ENCODE measurements at regions not wholly inside any gene's neighbourhood (a gene's known extent, or its start where the extent isn't known, plus 50 kb on each side); places are given as distances from the start of the nearest gene placed in this dataset.

DNA sequence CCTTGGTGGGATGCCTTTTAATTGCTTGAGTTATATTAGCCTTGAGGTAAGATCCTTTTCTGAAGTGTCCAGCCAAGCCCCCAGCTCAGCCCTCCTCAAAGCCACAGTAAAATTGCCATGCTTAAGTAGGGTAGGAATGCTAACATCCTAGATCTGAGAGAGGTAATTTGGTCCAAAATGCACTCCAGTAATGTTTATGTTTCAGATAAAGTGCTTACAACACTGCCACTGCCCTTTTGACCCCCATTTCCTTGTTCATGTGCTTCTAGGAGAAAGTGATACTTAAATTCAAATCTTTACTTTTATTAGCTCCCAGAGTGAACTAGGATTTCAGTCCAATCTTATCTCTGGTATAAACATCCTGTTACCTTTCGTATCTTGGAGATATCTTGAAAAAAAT lies 318.0 kb downstream of the BMP2 start:
- Mint-ChIP-seq H3K36me3 (no peaks in the 10 kb centered on the region), H3K9me3 (peaks cover 0 to 3% (median 0%) of the 10 kb centered on the region in 7 donors)
- no peak for ATAC-seq (ENCODE audit: low read depth in 2 of 2)

GRCh38 chr20:7087803-7088202 lies 320.3 kb downstream of the BMP2 start:
- peaks cover 0 to 7% (median 0%) of the 10 kb centered on the region in 7 donors for H3K9me3 Mint-ChIP-seq
- DNase-seq = no peak
- no peaks in the 10 kb centered on the region for H3K27me3 Mint-ChIP-seq
- no peaks in the 10 kb centered on the region for H3K36me3 Mint-ChIP-seq
- no peak overlapping the region for H3K27ac Mint-ChIP-seq
- no peaks in the 10 kb centered on the region for H3K4me1 Mint-ChIP-seq
- H3K4me3 Mint-ChIP-seq = no peak overlapping the region
- no peak for ATAC-seq (ENCODE audit: low read depth in 2 of 2)

More for the DNA sequence above, 318.0 kb downstream of the BMP2 start:
- DNase-seq = no peak
- no peak overlapping the region for H3K27ac Mint-ChIP-seq
- no peaks in the 10 kb centered on the region for H3K27me3 Mint-ChIP-seq
- no peaks in the 10 kb centered on the region for H3K4me1 Mint-ChIP-seq
- H3K4me3 Mint-ChIP-seq = no peak overlapping the region

DNA sequence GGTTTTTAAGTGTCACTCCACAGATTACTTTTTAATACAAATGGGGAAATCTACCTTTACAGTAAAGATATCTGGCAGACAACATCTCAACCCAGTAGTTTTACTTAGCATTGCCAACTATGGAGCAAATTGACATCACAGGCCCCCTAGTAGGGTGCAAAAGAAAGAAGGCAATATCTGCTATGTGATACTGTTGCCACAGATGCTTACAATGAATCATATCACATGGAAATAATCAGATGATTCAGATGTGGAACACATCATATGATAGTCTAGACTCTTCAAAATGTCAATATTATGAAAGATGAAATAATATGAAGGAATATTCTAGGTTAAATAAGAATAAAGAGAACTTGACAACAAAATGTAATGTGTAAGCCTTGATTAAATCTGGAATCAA lies 322.5 kb downstream of the BMP2 start:
- no peaks in the 10 kb centered on the region for H3K36me3 Mint-ChIP-seq
- peaks cover 0 to 7% (median 0%) of the 10 kb centered on the region in 7 donors for H3K9me3 Mint-ChIP-seq
- no peak for ATAC-seq (ENCODE audit: low read depth in 2 of 2)

GRCh38 chr20:7090811-7091210 lies 323.3 kb downstream of the BMP2 start:
- Mint-ChIP-seq H3K36me3 (no peaks in the 10 kb centered on the region), H3K9me3 (peaks cover 0 to 7% (median 0%) of the 10 kb centered on the region in 7 donors), H3K4me3 (no peak overlapping the region), H3K27ac (no peak overlapping the region), H3K4me1 (no peaks in the 10 kb centered on the region), H3K27me3 (no peaks in the 10 kb centered on the region)
- ATAC-seq (ENCODE audit: low read depth in 2 of 2) (no peak), DNase-seq (no peak)

More for the DNA sequence above, 322.5 kb downstream of the BMP2 start:
- H3K27me3 Mint-ChIP-seq = no peaks in the 10 kb centered on the region
- no peak overlapping the region for H3K4me3 Mint-ChIP-seq
- no peak for DNase-seq
- H3K27ac Mint-ChIP-seq = no peak overlapping the region
- H3K4me1 Mint-ChIP-seq = no peaks in the 10 kb centered on the region

DNA sequence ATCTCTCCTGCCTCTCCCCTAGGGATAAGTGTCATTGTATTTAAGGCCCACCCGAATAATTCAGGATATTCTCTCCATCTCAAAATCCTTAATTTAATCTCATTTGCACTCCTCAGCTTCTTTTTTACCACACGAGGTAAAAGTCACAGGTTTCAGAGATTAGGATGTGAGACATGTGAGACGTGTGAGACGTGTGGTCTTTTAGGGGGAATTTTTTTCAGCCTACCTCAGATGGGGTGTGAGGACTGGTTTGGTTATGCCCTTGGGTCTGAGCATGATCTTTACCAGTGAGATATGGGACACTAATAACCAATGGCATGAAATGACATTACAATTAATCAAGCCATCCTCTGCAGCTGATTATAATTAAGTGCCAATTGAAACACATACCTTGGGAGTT lies 324.2 kb downstream of the BMP2 start:
- no peak for DNase-seq
- H3K4me3 Mint-ChIP-seq = no peak overlapping the region
- H3K36me3 Mint-ChIP-seq = no peaks in the 10 kb centered on the region
- H3K4me1 Mint-ChIP-seq = no peaks in the 10 kb centered on the region
- no peak overlapping the region for H3K27ac Mint-ChIP-seq
- H3K9me3 Mint-ChIP-seq = peaks cover 0 to 6% (median 0%) of the 10 kb centered on the region in 7 donors
- H3K27me3 Mint-ChIP-seq = no peaks in the 10 kb centered on the region
- ATAC-seq (ENCODE audit: low read depth in 2 of 2) = no peak

DNA sequence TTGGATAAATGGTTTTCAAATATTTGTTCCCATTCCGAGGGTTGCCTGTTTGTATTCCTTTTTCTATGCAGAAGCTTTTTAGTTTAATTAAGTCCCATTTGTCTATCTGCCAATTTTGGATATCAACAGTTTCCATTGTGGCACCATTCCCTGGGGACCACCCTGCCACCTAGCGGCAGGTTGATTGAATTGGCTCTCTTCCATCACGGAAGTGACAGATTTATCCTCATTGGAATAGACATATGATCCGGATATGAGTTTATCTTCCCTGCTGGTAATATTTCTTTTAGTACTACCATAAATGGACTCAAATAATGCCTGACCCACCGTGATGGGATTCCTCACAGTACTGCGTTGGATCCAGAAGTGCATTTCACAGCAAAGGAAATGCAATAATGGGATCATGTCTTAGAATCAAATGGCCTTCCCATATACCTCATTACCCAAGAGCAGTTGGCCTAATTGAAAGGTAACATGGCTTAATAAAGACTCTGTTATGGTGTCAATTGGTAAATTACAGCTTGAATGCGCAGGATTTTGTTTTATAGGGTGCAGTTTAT lies 327.0 kb downstream of the BMP2 start:
- Mint-ChIP-seq H3K4me3 (no peak overlapping the region), H3K36me3 (no peaks in the 10 kb centered on the region), H3K9me3 (peaks cover 4 to 16% (median 8%) of the 10 kb centered on the region in 7 donors), H3K4me1 (no peaks in the 10 kb centered on the region), H3K27me3 (no peaks in the 10 kb centered on the region), H3K27ac (peak overlapping the region in 1 of 6 donors; percentile 48)
- no peak for DNase-seq
- no peak for ATAC-seq (ENCODE audit: low read depth in 2 of 2)

DNA sequence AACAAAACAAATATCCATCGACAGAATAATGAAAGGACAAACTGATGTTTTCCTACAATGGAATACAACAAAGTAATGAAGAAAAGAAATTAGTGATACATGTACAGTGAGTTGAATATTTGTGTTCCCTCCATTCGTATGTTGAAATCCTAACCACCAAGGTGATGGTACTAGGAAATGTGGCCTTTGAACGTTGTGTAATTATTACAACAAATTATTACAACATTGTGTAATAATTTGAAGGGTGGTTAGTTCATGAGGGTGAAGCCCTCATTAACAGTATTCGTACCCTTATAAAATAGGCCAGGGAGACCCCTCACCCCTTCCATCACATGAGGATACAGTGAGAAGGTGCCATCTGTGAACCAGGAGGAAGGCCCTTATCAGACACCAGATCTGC lies 339.4 kb downstream of the BMP2 start:
- peak overlapping the region in 1 of 6 donors; percentile 16 for H3K27ac Mint-ChIP-seq
- peaks cover 0 to 6% (median 1%) of the 10 kb centered on the region in 7 donors for H3K9me3 Mint-ChIP-seq
- no peaks in the 10 kb centered on the region for H3K4me1 Mint-ChIP-seq
- no peak overlapping the region for H3K4me3 Mint-ChIP-seq
- no peaks in the 10 kb centered on the region for H3K27me3 Mint-ChIP-seq
- DNase-seq (no peak), ATAC-seq (ENCODE audit: low read depth in 2 of 2) (no peak)
- no peaks in the 10 kb centered on the region for H3K36me3 Mint-ChIP-seq

GRCh38 chr20:7108929-7109328 lies 341.4 kb downstream of the BMP2 start:
- DNase-seq (no peak), ATAC-seq (ENCODE audit: low read depth in 2 of 2) (no peak)
- no peak overlapping the region for H3K27ac Mint-ChIP-seq
- no peaks in the 10 kb centered on the region for H3K4me1 Mint-ChIP-seq
- no peaks in the 10 kb centered on the region for H3K36me3 Mint-ChIP-seq
- peaks cover 0 to 5% (median 0%) of the 10 kb centered on the region in 7 donors for H3K9me3 Mint-ChIP-seq
- H3K4me3 Mint-ChIP-seq = no peak overlapping the region
- H3K27me3 Mint-ChIP-seq = no peaks in the 10 kb centered on the region

- no peaks in the 10 kb centered on the region for H3K4me1 Mint-ChIP-seq
- no peaks in the 10 kb centered on the region for H3K36me3 Mint-ChIP-seq
- no peaks in the 10 kb centered on the region for H3K27me3 Mint-ChIP-seq
- no peak overlapping the region for H3K4me3 Mint-ChIP-seq
- peaks cover 0 to 4% (median 0%) of the 10 kb centered on the region in 7 donors for H3K9me3 Mint-ChIP-seq
- no peak for ATAC-seq (ENCODE audit: low read depth in 2 of 2)
- DNase-seq = no peak
- H3K27ac Mint-ChIP-seq = peak overlapping the region in 1 of 6 donors; percentile 10
These were observed 346.3 kb downstream of the BMP2 start for GRCh38 chr20:7113577-7114466.

- no peak for DNase-seq
- H3K36me3 Mint-ChIP-seq = no peaks in the 10 kb centered on the region
- H3K27me3 Mint-ChIP-seq = no peaks in the 10 kb centered on the region
- H3K4me3 Mint-ChIP-seq = no peak overlapping the region
- ATAC-seq (ENCODE audit: low read depth in 2 of 2) = no peak
- peaks cover 0 to 6% (median 3%) of the 10 kb centered on the region in 7 donors for H3K9me3 Mint-ChIP-seq
- H3K27ac Mint-ChIP-seq = no peak overlapping the region
- H3K4me1 Mint-ChIP-seq = no peaks in the 10 kb centered on the region
These were observed 356.0 kb downstream of the BMP2 start for GRCh38 chr20:7123457-7123856.

GRCh38 chr20:7124120-7124519 lies 356.6 kb downstream of the BMP2 start:
- H3K4me1 Mint-ChIP-seq = no peaks in the 10 kb centered on the region
- H3K4me3 Mint-ChIP-seq = no peak overlapping the region
- H3K9me3 Mint-ChIP-seq = peaks cover 0 to 6% (median 3%) of the 10 kb centered on the region in 7 donors
- no peak for ATAC-seq (ENCODE audit: low read depth in 2 of 2)
- no peak overlapping the region for H3K27ac Mint-ChIP-seq
- DNase-seq = no peak
- no peaks in the 10 kb centered on the region for H3K27me3 Mint-ChIP-seq
- H3K36me3 Mint-ChIP-seq = no peaks in the 10 kb centered on the region

GRCh38 chr20:7136886-7137285 lies 369.4 kb downstream of the BMP2 start:
- no peaks in the 10 kb centered on the region for H3K36me3 Mint-ChIP-seq
- H3K27me3 Mint-ChIP-seq = no peaks in the 10 kb centered on the region
- DNase-seq (no peak), ATAC-seq (ENCODE audit: low read depth in 2 of 2) (no peak)
- no peaks in the 10 kb centered on the region for H3K4me1 Mint-ChIP-seq
- H3K4me3 Mint-ChIP-seq = no peak overlapping the region
- H3K9me3 Mint-ChIP-seq = peaks cover 0 to 15% (median 1%) of the 10 kb centered on the region in 7 donors
- H3K27ac Mint-ChIP-seq = no peak overlapping the region

DNA sequence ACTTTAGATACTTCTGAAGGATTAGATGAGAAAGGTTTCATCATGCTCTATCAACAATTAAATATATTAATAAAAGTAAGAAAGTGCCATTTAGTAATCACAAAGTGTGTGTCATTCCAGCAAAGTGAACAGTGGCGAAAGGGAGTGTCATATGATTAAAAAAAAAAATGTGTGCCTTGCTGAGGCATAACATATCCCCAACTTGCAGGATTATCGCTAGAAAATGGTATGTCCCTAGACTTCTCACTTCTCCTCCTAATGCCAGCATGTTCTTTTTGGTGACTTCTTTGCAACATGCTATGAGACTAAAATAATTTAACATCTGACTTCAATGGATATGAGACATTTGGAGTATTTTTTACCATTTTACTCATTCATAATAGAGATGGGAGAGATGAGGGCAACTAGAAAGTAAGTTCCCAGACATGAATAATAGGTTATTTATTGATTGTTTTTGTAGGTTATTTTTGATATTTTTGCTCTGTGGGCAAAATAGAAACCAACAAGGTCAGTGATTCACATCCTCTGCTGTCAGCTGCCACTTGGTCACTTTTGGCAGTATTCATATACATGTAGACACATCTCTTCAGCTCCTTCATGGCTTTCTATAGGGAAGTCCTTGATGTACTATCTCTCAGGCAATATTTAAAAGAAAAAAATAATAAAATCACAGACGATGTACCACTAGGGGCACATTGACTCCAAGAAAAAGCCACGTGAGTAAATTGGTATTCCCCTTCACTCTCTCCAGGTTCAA lies 370.1 kb downstream of the BMP2 start:
- Mint-ChIP-seq H3K4me3 (no peak overlapping the region), H3K27me3 (no peaks in the 10 kb centered on the region), H3K9me3 (peaks cover 0 to 15% (median 1%) of the 10 kb centered on the region in 7 donors), H3K36me3 (no peaks in the 10 kb centered on the region), H3K4me1 (no peaks in the 10 kb centered on the region), H3K27ac (no peak overlapping the region)
- DNase-seq (no peak), ATAC-seq (ENCODE audit: low read depth in 2 of 2) (no peak)

Data from naive B cell (primary cell).